ENCODE measurements at regions not wholly inside any gene's neighbourhood (a gene's known extent, or its start where the extent isn't known, plus 50 kb on each side); places are given as distances from the start of the nearest gene placed in this dataset.

DNA sequence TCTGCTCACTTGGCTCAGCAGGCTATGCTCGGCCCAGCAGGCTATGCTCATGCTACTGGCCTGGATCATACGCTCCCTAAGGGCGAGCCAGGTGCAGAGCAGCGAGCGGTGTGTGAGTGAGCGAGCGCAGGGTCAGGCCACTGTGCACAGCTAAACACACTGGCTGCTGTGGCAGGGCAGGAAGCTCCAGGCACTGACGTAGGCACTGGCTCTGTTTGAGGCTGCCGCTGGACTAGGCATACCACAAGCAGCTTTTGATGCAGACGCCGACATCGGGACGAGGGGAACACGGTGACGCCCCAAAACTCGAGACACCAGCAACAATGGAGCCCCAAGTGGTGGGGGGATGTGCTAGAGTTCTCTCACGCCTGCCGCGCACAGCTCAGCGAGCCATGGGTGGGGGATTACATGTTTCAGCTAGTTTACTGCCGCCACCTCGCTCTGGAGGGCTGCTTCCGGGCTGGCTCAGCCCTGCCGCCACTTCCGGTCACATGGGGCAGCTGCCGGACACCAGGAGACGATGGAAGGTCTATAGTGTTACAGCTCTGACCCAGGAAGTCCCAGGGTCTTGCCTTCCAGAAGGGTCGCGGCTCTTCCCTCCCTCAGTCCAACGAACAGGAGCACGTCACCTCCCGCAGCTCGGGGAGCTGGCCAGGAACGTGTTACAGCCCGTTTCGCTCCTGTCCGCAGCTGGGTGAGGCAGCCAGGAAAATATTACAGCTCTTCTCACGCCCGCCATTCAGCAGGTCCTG lies 1176.9 kb upstream of the LRRTM1 start:
- no peak for DNase-seq (ENCODE audit: low spot score)
- TF ChIP-seq, protein P1, sequence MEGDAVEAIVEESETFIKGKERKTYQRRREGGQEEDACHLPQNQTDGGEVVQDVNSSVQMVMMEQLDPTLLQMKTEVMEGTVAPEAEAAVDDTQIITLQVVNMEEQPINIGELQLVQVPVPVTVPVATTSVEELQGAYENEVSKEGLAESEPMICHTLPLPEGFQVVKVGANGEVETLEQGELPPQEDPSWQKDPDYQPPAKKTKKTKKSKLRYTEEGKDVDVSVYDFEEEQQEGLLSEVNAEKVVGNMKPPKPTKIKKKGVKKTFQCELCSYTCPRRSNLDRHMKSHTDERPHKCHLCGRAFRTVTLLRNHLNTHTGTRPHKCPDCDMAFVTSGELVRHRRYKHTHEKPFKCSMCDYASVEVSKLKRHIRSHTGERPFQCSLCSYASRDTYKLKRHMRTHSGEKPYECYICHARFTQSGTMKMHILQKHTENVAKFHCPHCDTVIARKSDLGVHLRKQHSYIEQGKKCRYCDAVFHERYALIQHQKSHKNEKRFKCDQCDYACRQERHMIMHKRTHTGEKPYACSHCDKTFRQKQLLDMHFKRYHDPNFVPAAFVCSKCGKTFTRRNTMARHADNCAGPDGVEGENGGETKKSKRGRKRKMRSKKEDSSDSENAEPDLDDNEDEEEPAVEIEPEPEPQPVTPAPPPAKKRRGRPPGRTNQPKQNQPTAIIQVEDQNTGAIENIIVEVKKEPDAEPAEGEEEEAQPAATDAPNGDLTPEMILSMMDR (IDR thresholded peaks at IDR 0.05; ENCODE audit: extremely low read depth, missing control alignments) = no peak

DNA sequence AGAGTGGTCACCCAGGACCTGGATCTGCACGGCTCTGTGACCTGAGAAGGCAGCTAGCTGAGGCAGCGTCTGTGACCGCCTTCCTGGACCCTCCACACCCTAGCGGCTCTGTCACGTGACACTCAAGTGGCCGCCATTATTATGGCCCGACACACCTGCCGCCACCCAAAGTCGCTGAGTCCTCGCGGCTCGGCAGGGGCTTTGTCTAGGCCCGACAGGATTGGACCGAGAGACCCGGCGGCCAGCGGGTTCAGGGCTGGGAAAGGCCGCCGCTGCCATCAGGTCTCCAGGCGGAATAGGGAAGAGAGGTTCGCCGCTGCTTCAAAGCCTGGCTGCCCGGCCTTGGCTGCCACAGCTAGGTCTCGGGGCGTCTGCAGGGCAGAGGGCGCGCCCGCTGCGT lies 1162.5 kb upstream of the LRRTM1 start:
- DNase-seq (ENCODE audit: low spot score) = no peak
- TF ChIP-seq, protein P1 (IDR thresholded peaks at IDR 0.05; ENCODE audit: extremely low read depth, missing control alignments) = no peak

DNA sequence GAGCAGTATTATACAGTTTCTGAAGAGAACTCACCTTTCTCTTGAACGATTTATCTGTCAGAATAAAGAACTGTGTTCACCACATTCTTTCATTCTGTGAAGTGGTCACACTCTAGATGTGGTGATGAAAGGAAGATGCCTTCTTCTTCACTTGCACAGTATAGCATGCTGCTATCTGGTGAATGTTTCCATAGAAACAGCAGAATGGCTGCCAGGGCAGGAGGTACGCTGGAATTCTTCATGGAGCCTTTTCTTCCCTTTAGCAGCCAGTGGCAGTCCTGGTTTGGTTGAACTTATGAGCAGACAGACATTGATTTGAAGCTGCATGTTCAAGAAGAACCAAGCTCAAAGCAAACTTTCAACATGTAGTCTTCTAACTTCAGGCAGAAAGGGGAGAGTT lies 1157.9 kb upstream of the LRRTM1 start:
- DNase-seq (ENCODE audit: low spot score) = no peak
- TF ChIP-seq, protein P1 (IDR thresholded peaks at IDR 0.05; ENCODE audit: extremely low read depth, missing control alignments) = no peak

DNA sequence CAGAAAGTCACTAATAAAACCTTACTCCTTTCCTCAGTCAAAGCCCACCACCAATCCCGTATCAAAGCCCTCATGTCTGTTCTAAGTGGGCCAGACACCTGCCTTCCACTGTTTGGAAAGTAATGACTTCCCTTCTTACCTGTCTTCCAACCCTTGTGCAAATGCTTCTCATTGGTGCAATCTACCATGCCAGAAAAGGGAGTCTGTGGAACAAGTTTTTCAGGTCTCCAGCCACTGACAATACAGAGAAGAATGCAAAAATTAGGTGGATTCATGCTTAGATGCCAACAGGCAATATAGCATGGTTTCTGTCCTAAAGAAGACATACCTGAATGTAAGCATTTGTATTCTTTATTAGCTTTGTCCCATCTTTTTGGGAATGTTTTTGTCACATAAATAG lies 1140.6 kb upstream of the LRRTM1 start:
- no peak for DNase-seq (ENCODE audit: low spot score)
- TF ChIP-seq, protein P1 (IDR thresholded peaks at IDR 0.05; ENCODE audit: extremely low read depth, missing control alignments) = no peak

DNA sequence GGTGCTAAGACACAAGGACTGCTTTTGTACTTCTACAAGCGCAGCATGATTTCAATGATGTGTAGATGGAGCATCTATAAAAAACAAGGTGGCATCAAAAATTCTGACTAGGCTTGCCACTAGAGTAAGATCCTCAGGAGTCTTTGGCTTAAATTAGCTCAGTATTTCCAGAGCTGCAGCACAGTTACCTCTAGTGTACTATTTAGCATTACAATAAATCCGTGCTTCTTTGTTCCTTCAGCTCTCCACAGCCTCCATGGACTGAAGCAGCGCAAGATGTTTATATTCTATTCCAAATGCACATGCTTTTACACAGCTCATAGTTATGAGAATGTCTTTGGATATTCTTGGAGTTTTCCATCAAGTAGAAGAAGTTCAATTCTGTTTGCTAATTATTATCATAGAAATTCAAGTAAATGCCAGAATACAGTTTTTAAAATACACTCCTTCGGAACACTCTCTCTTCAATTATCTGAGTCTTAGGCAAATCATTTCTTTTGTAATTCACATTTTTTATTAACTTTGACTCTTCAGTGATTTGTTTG lies 1133.0 kb upstream of the LRRTM1 start:
- no peak for DNase-seq (ENCODE audit: low spot score)
- TF ChIP-seq, protein P1 (IDR thresholded peaks at IDR 0.05; ENCODE audit: extremely low read depth, missing control alignments) = no peak

DNA sequence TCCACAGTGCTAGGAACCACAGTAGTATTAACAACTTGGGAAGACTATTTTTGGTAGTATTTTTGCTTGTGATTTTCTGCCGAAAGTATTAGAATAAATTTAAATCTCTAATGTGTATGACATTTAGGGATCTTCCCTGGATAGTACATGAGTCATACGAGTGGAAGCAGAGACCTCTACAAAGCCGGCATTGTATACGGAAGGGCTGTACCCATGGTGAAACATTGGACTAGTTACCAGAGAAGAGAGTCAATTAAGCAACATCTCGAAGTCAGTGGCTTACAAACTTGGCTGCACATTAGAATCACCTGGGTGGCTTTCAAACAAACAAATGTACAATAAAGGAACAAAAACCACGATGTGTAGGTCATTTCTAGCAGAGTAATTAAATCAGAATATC lies 1131.7 kb upstream of the LRRTM1 start:
- no peak for DNase-seq (ENCODE audit: low spot score)
- TF ChIP-seq, protein P1 (IDR thresholded peaks at IDR 0.05; ENCODE audit: extremely low read depth, missing control alignments) = no peak

DNA sequence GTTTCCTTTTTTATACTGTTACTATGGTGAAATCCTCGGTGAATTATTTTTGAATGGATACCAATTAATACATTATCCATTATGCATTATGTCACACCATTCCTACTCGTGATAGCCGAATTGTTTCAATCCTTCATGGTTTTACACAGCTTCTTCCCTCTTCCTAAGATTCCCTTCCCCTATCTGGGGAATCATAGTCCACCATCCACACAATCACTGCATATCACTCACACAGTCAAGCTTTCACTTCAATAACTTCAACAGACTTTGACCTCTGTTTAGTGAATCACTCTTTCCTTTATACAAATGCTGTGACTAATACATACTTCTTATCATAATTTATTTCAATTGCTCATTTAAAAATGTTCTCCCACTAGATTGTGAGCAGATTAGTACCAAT lies 1108.1 kb upstream of the LRRTM1 start:
- TF ChIP-seq, protein P1 (IDR thresholded peaks at IDR 0.05; ENCODE audit: extremely low read depth, missing control alignments) = no peak
- DNase-seq (ENCODE audit: low spot score) = no peak

Measured in GM20000 (cell line).